K562 (cell line): ENCODE measurements at regions not wholly inside any gene's neighbourhood (a gene's known extent, or its start where the extent isn't known, plus 50 kb on each side); places are given as distances from the start of the nearest gene placed in this dataset.

ENCODE experiments used
- ATAC-seq: fragments of 200-7000 bp; cut with Tn5 transposase; 3 replicates; pipeline ENCODE4 v1.9.1; 2020; ENCODE audit warnings: moderate library complexity
- BruUV-seq: library from RNA; stranded (reverse); fragments of 400-500 nt; replicated peaks from 2 replicates; lab custom pipeline; 2021; lab: Mats Ljungman, UMichigan
- CTCF ChIA-PET: fragments of 300-600 bp; formaldehyde crosslinking; extraction: SDS; loops from one replicate; lab custom pipeline; 2021; ENCODE audit warnings: low intra/inter-chr PET ratio; lab: Yijun Ruan, JAX
- POLR2A ChIA-PET: fragments of 300-600, 350-650 bp; sonication (Branson Sonifier 250); formaldehyde crosslinking; extraction: SDS; loops from one replicate; lab custom pipeline; 2021; ENCODE audit warnings: antibody characterized with exemption, inconsistent platforms; lab: Yijun Ruan, JAX
- DNase-seq, 4 experiments: peaks; one replicate each; pipeline versions ENCODE4 v3.0.0 to v3.0.0-alpha.2; 2011 to 2018; ENCODE audit warnings: low spot score in 3 of 4, mixed read lengths in 3 of 4; ENCODE audit errors: extremely low read depth in 1 of 4
- FAIRE-seq: peaks from 2 replicates; lab custom pipeline; 2011; peaks lifted over from hg19 to GRCh38; lab: Jason Lieb, UNC
- H2AFZ ChIP-seq: 2 replicates; pipeline ENCODE4 v1.6.0; 2011; ENCODE audit warnings: low read depth, low read length, control low read depth, inconsistent platforms
- H3K27ac ChIP-seq: fragments of 200-600 bp; 3 replicates; pipeline ENCODE4 v1.8.0; 2011; ENCODE audit warnings: low read depth, mild to moderate bottlenecking, control low read depth, inconsistent platforms, low read length, moderate library complexity, mixed read lengths; ENCODE audit errors: extremely low read depth
- H3K27me3 ChIP-seq, 2 experiments: fragments of 300-600 bp in 1 of 2; 2 replicates in 1 of 2; 3 replicates in 1 of 2; pipeline versions ENCODE4 v1.6.0 to v1.8.0; 2011; ENCODE audit warnings: inconsistent platforms in 2 of 2, low read length in 2 of 2, mild to moderate bottlenecking in 1 of 2, mixed read lengths in 1 of 2, moderate library complexity in 1 of 2; ENCODE audit not compliant: control insufficient read depth in 2 of 2, insufficient read depth in 2 of 2
- H3K36me3 ChIP-seq: fragments of 300-600 bp; 3 replicates; pipeline ENCODE4 v1.8.0; 2011; ENCODE audit warnings: mild to moderate bottlenecking, low read length, inconsistent platforms; ENCODE audit not compliant: control insufficient read depth, insufficient read depth
- H3K4me1 ChIP-seq, 2 experiments: fragments of 200-600 bp in 1 of 2; replicated peaks in 1 of 2; 2 replicates in 1 of 2; 3 replicates in 1 of 2; pipeline versions ENCODE4 v1.5.1 to v1.8.0; 2011; ENCODE audit warnings: inconsistent platforms in 2 of 2, low read length in 2 of 2, mild to moderate bottlenecking in 1 of 2, mixed read lengths in 1 of 2, moderate library complexity in 1 of 2; ENCODE audit not compliant: control insufficient read depth in 2 of 2, insufficient read depth in 2 of 2
- H3K4me2 ChIP-seq: 2 replicates; pipeline ENCODE4 v1.6.1; 2011; ENCODE audit warnings: low read length, control low read depth, inconsistent platforms, mixed read lengths; ENCODE audit not compliant: insufficient read depth
- H3K4me3 ChIP-seq: fragments of 200-600 bp; sonication (generic), shearing (Covaris generic); 2 replicates; pipeline ENCODE4 v1.5.1; 2016; ENCODE audit warnings: control low read depth, inconsistent platforms
- H3K79me2 ChIP-seq: fragments of 200-600 bp; 3 replicates; pipeline ENCODE4 v1.8.0; 2011; ENCODE audit warnings: low read length, inconsistent platforms; ENCODE audit not compliant: control insufficient read depth, insufficient read depth
- H3K9ac ChIP-seq, 2 experiments: 2 replicates each; pipeline versions ENCODE4 v1.6.0 to v1.6.1; 2011; ENCODE audit warnings: low read depth in 2 of 2, low read length in 2 of 2, control low read depth in 1 of 2, inconsistent platforms in 1 of 2, mild to moderate bottlenecking in 1 of 2, mixed read lengths in 1 of 2; ENCODE audit not compliant: insufficient read depth in 1 of 2
- H3K9me1 ChIP-seq: one replicate; pipeline ENCODE4 v1.6.0; 2011; ENCODE audit warnings: inconsistent platforms, mild to moderate bottlenecking, low read length, moderate library complexity; ENCODE audit not compliant: control insufficient read depth, insufficient read depth
- H3K9me3 ChIP-seq: replicated peaks from 2 replicates; pipeline ENCODE4 v1.5.1; 2011; ENCODE audit warnings: low read depth, low read length, inconsistent platforms; ENCODE audit not compliant: control insufficient read depth, insufficient read depth
- H4K20me1 ChIP-seq: replicated peaks from 2 replicates; pipeline ENCODE4 v1.6.1; 2011; ENCODE audit warnings: low read length, inconsistent platforms, mixed read lengths; ENCODE audit not compliant: control insufficient read depth, insufficient read depth
- EZH2 ChIP-seq: IDR thresholded peaks from 2 replicates; pipeline ENCODE4 v1.6.1; 2012; ENCODE audit warnings: low read depth, mild to moderate bottlenecking, inconsistent platforms, low read length, borderline replicate concordance
- HDAC1 ChIP-seq, 2 experiments: fragments of 450-650 bp; IDR thresholded peaks; 2 replicates each; pipeline ENCODE4 v1.6.1; 2016 to 2017; ENCODE audit warnings: inconsistent platforms in 1 of 2, mild to moderate bottlenecking in 1 of 2, moderate library complexity in 1 of 2
- HOXB6 ChIP-seq: fragments of 250-450 bp; sonication (Bioruptor Pico); IDR thresholded peaks from 2 replicates; pipeline ENCODE4 v1.5.1; 2022; ENCODE audit warnings: mild to moderate bottlenecking, borderline replicate concordance
- KLF6 ChIP-seq: fragments of 250-450 bp; sonication (Bioruptor Pico); IDR thresholded peaks from 2 replicates; pipeline ENCODE4 v1.4.0; 2020; ENCODE audit warnings: mild to moderate bottlenecking, moderate library complexity, borderline replicate concordance
- POLR2A ChIP-seq: fragments of 450-650 bp; conservative IDR thresholded peaks from 2 replicates; pipeline ENCODE4 v1.6.1; 2016
- SMARCC2 ChIP-seq: fragments of 450-650 bp; IDR thresholded peaks from 2 replicates; pipeline ENCODE4 v1.6.1; 2017; ENCODE audit warnings: antibody characterized with exemption, moderate library complexity, mild to moderate bottlenecking, low read depth
- SP2 ChIP-seq: IDR thresholded peaks from 2 replicates; pipeline ENCODE4 v1.6.1; 2011; ENCODE audit warnings: mild to moderate bottlenecking, low read depth, low read length, moderate library complexity; ENCODE audit not compliant: poor library complexity, severe bottlenecking; ENCODE audit errors: extremely low read depth
- U2AF2 ChIP-seq: fragments of 200-400 bp; formaldehyde crosslinking; optimal IDR thresholded peaks from 2 replicates; pipeline ENCODE3; 2017; ENCODE audit warnings: low read depth, mild to moderate bottlenecking, low read length
- YBX1 ChIP-seq: fragments of 450-650 bp; IDR thresholded peaks from 2 replicates; pipeline ENCODE4 v1.7.1; 2016; ENCODE audit warnings: mild to moderate bottlenecking
- ZNF280B ChIP-seq: fragments of 250-450 bp; sonication (Bioruptor Pico); IDR thresholded peaks from 2 replicates; pipeline ENCODE4 v1.5.1; 2021; ENCODE audit warnings: mild to moderate bottlenecking
- ZNF316 ChIP-seq: fragments of 450-650 bp; IDR thresholded peaks from 2 replicates; pipeline ENCODE4 v1.6.1; 2016
- WGBS: fragments of 100-300 bp; shearing (Covaris generic); methylation state at CpG from one replicate; pipeline ENCODE4 v1.1.6; 2016; ENCODE audit warnings: low coverage, mixed read lengths; ENCODE audit not compliant: insufficient coverage; ENCODE audit errors: missing lambda C conversion rate; 5-methylcytosine and 5-hydroxymethylcytosine counted together
- in situ Hi-C: fragments of 300-500 bp; cut with MboI; formaldehyde crosslinking; loops from 4 replicates; pipeline ENCODE4 v1.15.0; 2018; ENCODE audit warnings: inconsistent platforms, mixed read lengths
- intact Hi-C: fragments of 100-400 bp; cut with micrococcal nuclease; formaldehyde crosslinking; loops from 2 replicates; pipeline ENCODE4 v1.14.2; 2022

- FAIRE-seq: no peak
- TF ChIP-seq ZNF316 (peak; percentile 40), KLF6 (CRISPR knock-in tag) (no peak), HOXB6 (CRISPR knock-in tag) (no peak)
- TF ChIP-seq, all 486 proteins: peak for 1
- Histone ChIP-seq H3K4me3 (no peak overlapping the region), H3K79me2 (no peaks in the 10 kb centered on the region), H3K27ac (no peak overlapping the region), H3K4me1 (no peaks in the 10 kb centered on the region), H3K27me3 (no peaks in the 10 kb centered on the region), H3K9me3 (no peaks in the 10 kb centered on the region), H3K36me3 (no peaks in the 10 kb centered on the region), H2AFZ (no peak overlapping the region), H4K20me1 (no peaks in the 10 kb centered on the region), H3K9me1 (no peaks in the 10 kb centered on the region), H3K4me2 (no peak overlapping the region), H3K9ac (no peak overlapping the region)
- POLR2A ChIA-PET: no interaction called here
- DNase-seq: no peak
- no peak for ATAC-seq
- CTCF ChIA-PET: no interaction called here
- in situ Hi-C loops (no loop called here), intact Hi-C loops (no loop called here)
- WGBS: 0% methylated on average over 2 of the region's 2 CpGs
- BruUV-seq: no TSS peak
These were observed 84.6 kb upstream of the F13A1 start for GRCh38 chr6:6405031-6405430.

GRCh38 chr6:6405997-6406714, 85.7 kb upstream of the F13A1 start:
- no peaks in the 10 kb centered on the region for H3K9me3 ChIP-seq
- POLR2A ChIA-PET: no interaction called here
- FAIRE-seq (no peak), ATAC-seq (no peak), DNase-seq (no peak)
- no peak overlapping the region for H2AFZ ChIP-seq
- BruUV-seq: no TSS peak
- no peak overlapping the region for H3K4me3 ChIP-seq
- no peaks in the 10 kb centered on the region for H3K27me3 ChIP-seq
- no peaks in the 10 kb centered on the region for H3K4me1 ChIP-seq
- H3K36me3 ChIP-seq: no peaks in the 10 kb centered on the region
- 7% methylated on average over 1 of the region's 1 CpG for WGBS
- in situ Hi-C loops (no loop called here), intact Hi-C loops (no loop called here)
- no peaks in the 10 kb centered on the region for H4K20me1 ChIP-seq
- H3K4me2 ChIP-seq: no peak overlapping the region
- no peak overlapping the region for H3K27ac ChIP-seq
- CTCF ChIA-PET: no interaction called here
- H3K9me1 ChIP-seq: no peaks in the 10 kb centered on the region
- no peaks in the 10 kb centered on the region for H3K79me2 ChIP-seq
- no peak overlapping the region for H3K9ac ChIP-seq
- TF ChIP-seq SP2: no peak
- no peak for TF ChIP-seq EZH2
- no peak for TF ChIP-seq HDAC1 (IDR thresholded peaks at IDR 0.05)
- TF ChIP-seq SMARCC2: no peak
- TF ChIP-seq U2AF2: no peak
- TF ChIP-seq YBX1: no peak
- TF ChIP-seq ZNF280B (CRISPR knock-in tag): no peak
- no peak for TF ChIP-seq POLR2A
